Activated naive CD4-positive, alpha-beta T cell (primary cell): ENCODE measurements at regions not wholly inside any gene's neighbourhood (a gene's known extent, or its start where the extent isn't known, plus 50 kb on each side); places are given as distances from the start of the nearest gene placed in this dataset.

ENCODE experiments used
- DNase-seq, 4 experiments: peaks; one replicate each; lab custom pipeline; 2025; lab: John Stamatoyannopoulos, UW

- DNase-seq = no peak
Measured at GRCh38 chr2:8398040-8398668, 283.7 kb upstream of the ID2 start.

- DNase-seq = no peak
Measured at GRCh38 chr2:8399731-8400130, 282.1 kb upstream of the ID2 start.

- DNase-seq = no peak
Measured at GRCh38 chr2:8400196-8400595, 281.7 kb upstream of the ID2 start.

DNA sequence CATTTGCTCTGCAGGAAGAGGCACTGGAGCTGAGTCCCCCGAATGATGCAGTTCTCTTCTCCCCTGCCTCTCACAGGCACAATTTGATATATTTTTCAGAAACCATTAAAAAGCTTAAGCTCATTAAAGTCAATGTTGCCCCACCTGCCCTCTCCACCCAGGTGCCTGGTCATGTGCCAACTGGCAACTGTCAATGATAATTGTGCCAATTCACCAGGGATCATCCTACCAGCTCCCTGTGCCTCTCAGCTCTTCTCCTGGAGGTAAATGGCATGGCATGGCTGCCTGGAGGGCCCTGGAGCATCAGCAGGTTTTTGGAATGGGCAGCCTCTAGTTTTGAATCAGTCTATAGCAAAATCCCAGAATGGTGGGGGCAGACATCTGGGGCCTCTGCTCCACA is 279.6 kb upstream of the ID2 start:
- DNase-seq = no peak

DNA sequence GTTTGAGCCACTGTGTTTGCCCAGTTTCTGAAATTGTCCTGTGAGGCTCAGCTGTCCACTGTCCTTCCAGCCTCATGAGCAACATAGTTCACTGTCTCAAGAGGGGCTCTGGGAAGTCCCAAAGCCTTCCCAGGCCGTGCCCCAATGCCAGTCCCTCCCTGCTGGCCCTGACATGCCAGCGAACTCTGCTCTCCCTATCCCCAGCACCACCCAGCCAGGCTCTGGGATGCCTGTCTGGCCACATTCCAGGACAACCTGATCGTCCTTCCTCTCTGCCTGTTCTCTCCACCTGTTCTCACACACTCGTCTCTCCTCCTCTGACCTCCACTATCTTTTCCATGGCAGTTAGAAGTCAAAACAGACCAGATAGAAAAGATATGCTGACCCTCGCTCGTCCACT is 278.0 kb upstream of the ID2 start:
- DNase-seq = no peak

- DNase-seq = no peak
Measured at GRCh38 chr2:8405334-8405733, 276.5 kb upstream of the ID2 start.

DNA sequence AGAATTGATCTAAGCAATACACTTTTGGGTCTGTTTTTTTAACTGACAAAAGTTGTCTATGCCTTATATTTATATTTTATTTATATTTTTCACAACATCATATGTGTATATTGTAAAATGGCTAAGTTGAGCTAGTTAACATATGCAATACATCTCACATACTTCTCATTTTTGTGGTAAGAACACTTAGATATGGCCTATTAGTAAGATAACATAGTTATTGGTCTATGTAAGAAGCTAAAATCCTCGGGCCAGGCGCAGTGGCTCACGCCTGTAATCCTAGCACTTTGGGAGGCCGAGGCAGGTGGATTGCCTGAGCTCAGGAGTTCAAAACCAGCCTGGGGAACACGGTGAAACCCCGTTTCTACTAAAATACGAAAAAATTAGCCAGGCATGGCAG is 275.6 kb upstream of the ID2 start:
- no peak for DNase-seq

- no peak for DNase-seq
Measured at GRCh38 chr2:8407332-8407731, 274.5 kb upstream of the ID2 start.

- DNase-seq = no peak
Measured at GRCh38 chr2:8408560-8409460, 273.0 kb upstream of the ID2 start.

DNA sequence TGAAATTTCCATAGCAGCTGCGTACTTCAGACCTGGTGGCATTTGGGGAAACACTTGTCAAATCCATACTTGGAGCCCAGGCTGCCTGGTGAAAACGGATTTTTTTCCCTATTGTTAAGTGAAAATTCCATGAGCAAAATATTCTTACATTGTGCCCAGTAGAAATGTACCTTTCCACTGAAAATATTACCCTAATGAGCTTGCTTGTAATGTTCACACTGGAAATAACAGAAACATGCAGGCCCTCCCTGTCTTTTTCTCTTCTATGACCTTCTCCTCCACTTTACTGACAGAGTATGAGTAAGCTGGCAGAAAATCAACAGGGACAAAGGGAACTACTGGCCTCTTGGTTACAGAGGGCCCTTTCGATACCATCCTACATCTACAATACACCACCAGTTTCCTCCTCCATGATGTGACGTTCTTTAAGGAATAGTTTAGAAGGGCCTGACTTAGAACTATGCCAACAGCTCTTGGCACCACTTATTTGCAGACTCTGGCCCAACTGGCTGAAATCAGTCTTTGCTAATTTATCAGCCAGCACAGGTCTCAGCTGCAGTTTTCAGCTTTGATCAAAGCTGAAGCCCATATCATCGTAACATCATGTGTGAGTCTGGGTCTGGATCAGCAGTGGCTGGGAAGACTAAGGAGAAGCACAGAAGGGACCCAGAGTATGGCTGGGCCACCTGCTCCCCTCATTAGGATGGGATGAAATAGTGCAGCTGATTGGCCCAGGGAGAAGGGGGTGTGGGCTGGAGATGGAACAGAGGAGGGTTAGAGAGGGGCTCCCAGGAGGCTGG is 272.2 kb upstream of the ID2 start:
- no peak for DNase-seq

DNA sequence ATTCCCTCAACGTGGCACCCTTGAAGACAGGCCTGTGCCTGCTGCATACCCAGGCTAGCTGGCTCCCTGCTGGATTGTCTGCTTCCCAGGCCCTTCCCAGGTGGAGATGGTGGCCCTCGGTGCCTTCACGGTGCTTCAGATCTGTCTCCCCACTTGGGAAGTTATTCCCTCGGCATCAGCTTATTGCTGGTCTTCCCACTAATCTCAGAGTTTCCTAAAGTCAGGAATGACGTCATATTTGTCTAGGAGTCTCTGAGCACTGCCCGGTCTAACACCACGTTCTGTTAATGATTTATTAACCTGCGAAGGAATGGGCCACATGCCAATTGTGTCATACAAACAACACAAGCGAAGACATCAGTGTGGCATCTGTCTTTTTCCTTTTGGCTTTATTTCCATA is 269.8 kb upstream of the ID2 start:
- DNase-seq = no peak

DNA sequence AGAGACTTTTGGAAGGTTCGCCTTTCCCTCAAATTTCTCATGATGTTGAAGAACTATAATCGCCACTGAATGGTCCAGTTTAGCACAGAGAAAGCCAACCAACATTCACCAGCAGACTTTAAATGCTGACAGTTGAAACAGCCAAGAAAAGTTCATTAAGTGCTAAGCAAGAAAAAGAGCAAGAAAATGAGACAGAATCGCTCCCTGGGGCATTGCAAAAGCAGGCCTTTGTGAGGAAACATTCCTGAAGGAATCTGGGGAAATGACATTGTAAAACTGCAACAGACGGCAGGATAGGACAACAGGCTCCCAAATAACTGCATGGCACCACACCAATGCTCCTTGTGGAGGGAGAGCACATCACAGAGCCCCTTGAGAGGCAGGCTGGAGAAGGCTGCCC is 269.3 kb upstream of the ID2 start:
- DNase-seq = no peak

- DNase-seq = no peak
Measured at GRCh38 chr2:8413589-8414135, 268.2 kb upstream of the ID2 start.

GRCh38 chr2:8414946-8415879 is 266.6 kb upstream of the ID2 start:
- DNase-seq = no peak

DNA sequence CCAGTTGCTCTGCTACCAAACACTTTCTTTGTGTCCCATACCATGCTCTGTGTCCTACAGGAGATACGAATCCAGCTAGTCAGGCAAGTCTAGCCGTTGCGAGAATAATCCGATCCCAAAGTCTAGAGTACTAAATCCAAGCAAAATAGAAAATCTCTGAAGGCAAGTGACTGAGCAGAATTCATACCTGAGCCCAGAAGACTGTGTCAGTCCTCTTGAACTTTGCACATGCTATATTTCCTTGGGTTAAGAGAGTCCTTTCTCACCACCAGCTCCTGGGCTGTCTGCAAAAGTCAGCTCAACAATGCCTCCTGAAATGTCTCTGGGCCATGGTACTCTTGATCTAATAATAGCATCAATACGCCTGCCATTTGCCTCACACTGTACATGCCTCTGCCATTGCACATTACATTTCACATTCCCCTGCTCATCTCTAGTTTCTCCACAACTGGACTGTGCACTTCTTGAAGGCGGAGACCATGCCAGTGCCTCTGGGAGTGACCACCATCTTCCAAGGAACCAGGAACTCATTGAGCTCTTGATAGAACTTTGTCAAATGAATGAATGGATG is 265.8 kb upstream of the ID2 start:
- no peak for DNase-seq

GRCh38 chr2:8416849-8417832 is 264.7 kb upstream of the ID2 start:
- DNase-seq = no peak

DNA sequence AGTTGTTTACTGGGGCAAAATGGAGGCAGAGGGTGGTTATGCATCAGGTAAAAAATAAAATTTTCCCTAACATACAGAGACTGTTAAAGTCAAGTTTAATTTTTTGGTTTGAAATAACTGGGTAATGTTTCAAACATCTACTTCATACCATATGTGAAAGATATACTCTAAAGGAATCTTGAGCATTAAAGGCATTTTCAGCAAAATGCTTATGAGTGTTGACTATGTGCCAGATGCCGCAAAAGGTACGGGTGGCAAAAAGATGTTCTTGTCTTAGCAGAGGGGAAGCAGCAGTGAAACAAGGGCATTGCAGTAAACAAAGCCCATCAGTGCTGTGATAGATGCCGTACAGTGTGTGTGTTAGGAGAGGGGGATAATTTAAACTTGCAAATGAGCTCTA is 263.1 kb upstream of the ID2 start:
- DNase-seq = no peak

DNA sequence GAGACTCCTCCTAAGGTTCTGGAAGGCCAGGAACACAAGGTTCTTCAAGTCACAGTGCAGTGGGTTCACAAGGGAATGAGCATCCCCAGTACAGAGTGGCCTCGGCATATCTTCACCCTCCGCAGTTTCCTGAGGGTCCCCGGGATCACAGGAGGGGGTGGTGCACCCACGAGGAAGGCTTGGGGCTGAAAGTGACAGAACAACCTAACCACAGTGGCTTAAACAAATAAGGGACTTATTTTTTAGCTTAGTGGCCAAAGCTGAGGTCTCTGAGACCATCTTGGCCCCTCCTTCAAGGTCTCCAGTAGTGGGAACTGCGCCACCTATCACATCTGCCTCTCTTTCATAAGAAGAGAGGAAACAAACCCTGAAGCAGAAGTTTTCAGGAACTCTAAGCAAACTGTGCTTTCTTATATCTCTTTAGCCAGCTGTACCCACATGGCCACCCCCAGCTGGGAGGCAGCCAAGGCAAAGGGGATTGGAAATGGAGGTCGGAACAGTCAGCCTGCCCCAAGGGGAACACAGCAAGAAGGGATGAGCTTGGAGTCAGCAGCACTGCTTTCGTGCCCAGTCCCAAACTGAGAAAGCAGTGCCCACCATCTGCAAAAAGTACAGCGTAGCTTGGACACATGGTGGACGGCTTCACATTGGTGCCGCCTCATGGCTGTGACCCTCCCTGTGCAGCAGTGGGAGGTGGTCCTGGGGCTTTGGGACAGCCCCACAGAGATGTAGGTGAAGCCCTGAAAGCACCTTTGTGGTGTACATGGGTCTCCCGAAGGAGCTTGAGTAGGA is 260.0 kb upstream of the ID2 start:
- no peak for DNase-seq

GRCh38 chr2:8422450-8422800 is 259.4 kb upstream of the ID2 start:
- DNase-seq = no peak
